ENCODE measurements at regions not wholly inside any gene's neighbourhood (a gene's known extent, or its start where the extent isn't known, plus 50 kb on each side); places are given as distances from the start of the nearest gene placed in this dataset.

- TF ChIP-seq CTCF (IDR thresholded peaks at IDR 0.05) (no peak), EZH2phosphoT487 (IDR thresholded peaks at IDR 0.05) (no peak), EZH2 (IDR thresholded peaks at IDR 0.05) (no peak)
Observed at GRCh38 chr6:109912952-109913351, 65.2 kb upstream of the GPR6 start.

Data from neural progenitor cell (in vitro differentiated cells).